CD4-positive, alpha-beta T cell treated with Interleukin-6 at 100 ng/mL for 8 hours (primary cell): ENCODE measurements at regions not wholly inside any gene's neighbourhood (a gene's known extent, or its start where the extent isn't known, plus 50 kb on each side); places are given as distances from the start of the nearest gene placed in this dataset.
"Not testable (repeated sequence)": the region's sequence is repeated elsewhere in the genome, so short reads cannot be mapped to it uniquely, and the experiment has no call there.

Experiments
- DNase-seq: peaks from one replicate; pipeline ENCODE4 v3.0.0-alpha.2; 2020; ENCODE audit warnings: mixed read lengths, low spot score

- DNase-seq = no peak
These were observed 151.6 kb downstream of the SLITRK1 start for GRCh38 chr13:83730674-83731073.

- no peak for DNase-seq
These were observed 159.8 kb downstream of the SLITRK1 start for GRCh38 chr13:83722443-83722842.

- no peak for DNase-seq
These were observed 166.2 kb downstream of the SLITRK1 start for GRCh38 chr13:83716121-83716520.

GRCh38 chr13:83714236-83714635, 168.0 kb downstream of the SLITRK1 start:
- no peak for DNase-seq

GRCh38 chr13:83710133-83710515, 172.2 kb downstream of the SLITRK1 start:
- no peak for DNase-seq

GRCh38 chr13:83709426-83710132, 172.7 kb downstream of the SLITRK1 start:
- no peak for DNase-seq

- DNase-seq = no peak
These were observed 180.3 kb downstream of the SLITRK1 start for GRCh38 chr13:83702021-83702420.

GRCh38 chr13:83692800-83693199, 189.5 kb downstream of the SLITRK1 start:
- DNase-seq = no peak

- DNase-seq = no peak
These were observed 190.3 kb downstream of the SLITRK1 start for GRCh38 chr13:83691966-83692365.

- no peak for DNase-seq
These were observed 200.7 kb downstream of the SLITRK1 start for GRCh38 chr13:83681547-83681946.

GRCh38 chr13:83677985-83678384, 204.3 kb downstream of the SLITRK1 start:
- no peak for DNase-seq

GRCh38 chr13:83672612-83673011, 209.7 kb downstream of the SLITRK1 start:
- DNase-seq = no peak

- DNase-seq = no peak
These were observed 214.7 kb downstream of the SLITRK1 start for GRCh38 chr13:83667606-83668005.

- no peak for DNase-seq
These were observed 216.1 kb downstream of the SLITRK1 start for GRCh38 chr13:83666141-83666540.

- DNase-seq = no peak
These were observed 225.0 kb downstream of the SLITRK1 start for GRCh38 chr13:83657281-83657680.

GRCh38 chr13:83642617-83643016, 239.7 kb downstream of the SLITRK1 start:
- not testable (repeated sequence) for DNase-seq

GRCh38 chr13:83634601-83635000, 247.7 kb downstream of the SLITRK1 start:
- no peak for DNase-seq

- no peak for DNase-seq
These were observed 248.5 kb downstream of the SLITRK1 start for GRCh38 chr13:83633746-83634145.

- no peak for DNase-seq
These were observed 259.9 kb downstream of the SLITRK1 start for GRCh38 chr13:83622422-83622784.

- no peak for DNase-seq
These were observed 260.4 kb downstream of the SLITRK1 start for GRCh38 chr13:83621765-83622421.

- DNase-seq = no peak
These were observed 261.6 kb downstream of the SLITRK1 start for GRCh38 chr13:83620530-83621220.

- no peak for DNase-seq
These were observed 263.3 kb downstream of the SLITRK1 start for GRCh38 chr13:83618966-83619365.

- DNase-seq = no peak
These were observed 268.8 kb downstream of the SLITRK1 start for GRCh38 chr13:83613524-83613923.
